PC-3 (cell line): ENCODE measurements at regions not wholly inside any gene's neighbourhood (a gene's known extent, or its start where the extent isn't known, plus 50 kb on each side); places are given as distances from the start of the nearest gene placed in this dataset.

Source experiments
- ATAC-seq: fragments of 200-7000 bp; cut with Tn5 transposase; 2 replicates; pipeline ENCODE4 v1.9.1; 2020; ENCODE audit warnings: mild to moderate bottlenecking, moderate library complexity
- BruUV-seq: library from RNA; stranded (reverse); fragments of 400-500 nt; replicated peaks from 2 replicates; lab custom pipeline; 2021; lab: Mats Ljungman, UMichigan
- CTCF ChIA-PET: fragments of 300-600 bp; sonication (Branson Sonifier 250); formaldehyde crosslinking; loops from one replicate; lab custom pipeline; 2022; ENCODE audit warnings: antibody characterized with exemption; lab: Charles Lee
- POLR2A ChIA-PET: fragments of 300-600 bp; sonication (Branson Sonifier 250); formaldehyde crosslinking; loops from one replicate; lab custom pipeline; 2022; ENCODE audit warnings: antibody characterized with exemption; ENCODE audit not compliant: unreplicated experiment; lab: Charles Lee
- DNase-seq: peaks from one replicate; pipeline ENCODE4 v3.0.0-alpha.2; 2015
- H2AFZ ChIP-seq: fragments of 300-600 bp; sonication (generic); 2 replicates; pipeline ENCODE4 v1.6.0; 2016; ENCODE audit warnings: antibody characterized with exemption, low read length
- H3F3A ChIP-seq: fragments of 300-600 bp; sonication (generic); one replicate; pipeline ENCODE4 v1.6.0; 2017; ENCODE audit warnings: antibody characterized with exemption, low read length, control low read depth, mild to moderate bottlenecking; ENCODE audit not compliant: unreplicated experiment
- H3K27ac ChIP-seq: fragments of 300-600 bp; sonication (generic); 2 replicates; pipeline ENCODE4 v1.5.1; 2016; ENCODE audit warnings: mild to moderate bottlenecking, low read length
- H3K27me3 ChIP-seq: fragments of 300-600 bp; sonication (generic); 2 replicates; pipeline ENCODE4 v1.6.1; 2016; ENCODE audit warnings: low read length, mixed read lengths
- H3K36me3 ChIP-seq: fragments of 300-600 bp; sonication (generic); 2 replicates; pipeline ENCODE4 v1.6.1; 2016; ENCODE audit warnings: low read depth, mixed run types, low read length, mixed read lengths
- H3K4me1 ChIP-seq: fragments of 300-600 bp; sonication (generic); 2 replicates; pipeline ENCODE4 v1.5.1; 2016; ENCODE audit warnings: low read length; ENCODE audit not compliant: insufficient read depth
- H3K4me2 ChIP-seq: fragments of 300-600 bp; sonication (generic); 2 replicates; pipeline ENCODE4 v1.6.0; 2016; ENCODE audit warnings: low read length
- H3K4me3 ChIP-seq: fragments of 300-600 bp; sonication (generic); 2 replicates; pipeline ENCODE4 v1.5.1; 2016; ENCODE audit warnings: mild to moderate bottlenecking, low read length, mixed read lengths
- H3K79me2 ChIP-seq: fragments of 300-600 bp; sonication (generic); 2 replicates; pipeline ENCODE4 v1.6.1; 2017; ENCODE audit warnings: low read length, mixed read lengths
- H3K9ac ChIP-seq: fragments of 300-600 bp; sonication (generic); 2 replicates; pipeline ENCODE4 v1.6.0; 2016; ENCODE audit warnings: mild to moderate bottlenecking, low read length
- H3K9me2 ChIP-seq: fragments of 300-600 bp; sonication (generic); replicated peaks from 2 replicates; pipeline ENCODE4 v1.6.1; 2016; ENCODE audit warnings: mixed run types, low read length, mixed read lengths
- H3K9me3 ChIP-seq: fragments of 300-600 bp; sonication (generic); 2 replicates; pipeline ENCODE4 v1.6.1; 2016; ENCODE audit warnings: low read length, mixed read lengths
- H4K20me1 ChIP-seq: fragments of 300-600 bp; sonication (generic); 2 replicates; pipeline ENCODE4 v1.6.1; 2016; ENCODE audit warnings: low read length, mixed read lengths
- EZH2 ChIP-seq: fragments of 300-600 bp; sonication (generic); IDR thresholded peaks from one replicate; pipeline ENCODE4 v1.6.1; 2017; ENCODE audit warnings: antibody characterized with exemption, mild to moderate bottlenecking, low read length; ENCODE audit not compliant: unreplicated experiment
- EZH2phosphoT487 ChIP-seq: fragments of 300-600 bp; sonication (generic); IDR thresholded peaks from 2 replicates; pipeline ENCODE4 v1.6.1; 2018; ENCODE audit warnings: mild to moderate bottlenecking, antibody characterized with exemption, low read length, borderline replicate concordance
- intact Hi-C: fragments of 100-400 bp; cut with micrococcal nuclease; formaldehyde crosslinking; loops from 2 replicates; pipeline ENCODE4 v1.9.0; 2023
- TF ChIP-seq, protein P1 (sequence below): fragments of 300-600 bp; sonication (generic); conservative IDR thresholded peaks from 2 replicates; pipeline ENCODE4 v1.5.1; 2017; ENCODE audit warnings: antibody characterized with exemption, low read depth, mild to moderate bottlenecking, low read length

DNA sequence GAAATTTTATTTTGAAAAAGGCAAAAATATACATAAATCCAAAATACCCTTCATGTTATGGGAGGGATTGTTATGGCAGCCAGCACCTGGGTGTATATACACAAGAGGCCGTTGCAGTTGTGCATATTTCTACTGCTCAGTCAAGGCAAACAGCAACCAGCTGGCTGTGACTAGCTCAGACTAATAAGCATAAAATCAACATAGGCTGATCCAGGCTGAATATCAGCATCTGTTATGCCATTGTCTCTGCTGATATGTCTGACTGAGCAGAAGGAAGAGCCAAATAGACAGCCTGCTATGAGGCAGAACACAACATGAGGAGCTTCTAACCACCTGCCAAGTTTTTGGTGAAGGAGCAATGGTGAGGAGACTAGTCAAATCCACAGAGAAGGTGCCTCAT, 457.5 kb upstream of the ALCAM start:
- Histone ChIP-seq H3K4me3 (peak overlapping the region; percentile 4; the same call in 1 of the 2 replicates), H3K79me2 (no peaks in the 10 kb centered on the region), H3K36me3 (no peaks in the 10 kb centered on the region), H3K27ac (peak overlapping the region; percentile 78), H3K27me3 (no peaks in the 10 kb centered on the region), H3K4me2 (peak overlapping the region; percentile 71), H3K4me1 (peaks cover 30% of the 10 kb centered on the region), H3K9me3 (no peaks in the 10 kb centered on the region), H3K9me2 (no peaks in the 10 kb centered on the region), H4K20me1 (no peaks in the 10 kb centered on the region), H3K9ac (peak overlapping the region; percentile 31), H2AFZ (peak overlapping the region; percentile 74), H3F3A (peaks cover 6% of the 10 kb centered on the region)
- ChIA-PET POLR2A (interaction anchor here (1.4 kb wide), 1 partner anchor 457 kb away, joined by 7 read pairs; the partner anchor contains the start of gene ALCAM), CTCF (interaction anchor here (1.1 to 1.5 kb wide), 2 partner anchors 13 to 305 kb away, joined by 4 to 5 read pairs; no protein-coding TSS in a partner anchor)
- DNase-seq (peak; percentile 81), ATAC-seq (peak; percentile 88)
- no peak for TF ChIP-seq EZH2
- intact Hi-C loops = loop anchor here (1.0 to 5.0 kb wide), 3 partner anchors 208 to 457 kb away; partner anchors contain the start of gene ALCAM
- BruUV-seq = no TSS peak

DNA sequence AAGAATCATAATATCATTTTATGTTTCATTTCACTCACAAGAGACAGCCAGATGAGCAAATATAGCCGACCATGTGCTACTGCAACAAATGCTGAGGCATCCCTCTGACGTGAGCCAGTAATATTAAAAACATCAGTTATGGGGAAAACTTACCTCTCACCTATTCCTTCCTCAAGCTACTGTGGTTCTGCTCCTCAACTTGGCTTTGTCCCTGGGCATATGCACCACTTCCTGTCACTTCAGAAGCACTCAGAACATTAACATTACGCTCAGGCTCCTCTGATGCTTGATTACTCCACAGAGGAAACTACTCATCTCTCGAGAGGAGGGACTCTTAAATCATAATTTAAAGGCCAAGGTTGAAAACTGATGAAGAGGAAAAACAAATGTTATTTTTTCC, 457.0 kb upstream of the ALCAM start:
- no TSS peak for BruUV-seq
- TF ChIP-seq EZH2 = no peak

DNA sequence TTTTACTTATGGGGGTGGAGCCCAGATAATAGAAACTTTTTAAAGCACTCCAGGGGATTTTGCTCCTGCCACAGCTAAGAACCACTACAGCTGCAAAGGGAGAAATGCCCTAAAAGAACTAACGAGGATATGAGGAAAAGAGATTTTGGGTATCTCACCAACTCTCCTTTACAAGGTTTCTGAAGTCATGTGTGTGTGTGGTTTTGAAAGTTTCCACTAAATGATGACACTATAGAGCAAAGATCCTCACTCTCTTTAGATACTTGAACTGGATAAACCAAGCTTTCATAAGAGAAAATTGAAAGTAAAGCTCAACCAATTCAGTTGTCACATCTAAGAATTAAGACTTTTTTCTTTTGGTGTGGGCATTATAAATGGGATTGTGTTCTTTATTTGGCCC, 455.3 kb upstream of the ALCAM start:
- Histone ChIP-seq H3F3A (peaks cover 6% of the 10 kb centered on the region), H4K20me1 (no peaks in the 10 kb centered on the region), H3K27ac (no peak overlapping the region), H3K36me3 (no peaks in the 10 kb centered on the region), H3K9ac (no peak overlapping the region), H3K4me1 (peaks cover 36% of the 10 kb centered on the region), H3K4me2 (no peak overlapping the region), H2AFZ (no peak overlapping the region), H3K4me3 (no peak overlapping the region), H3K9me3 (no peaks in the 10 kb centered on the region), H3K79me2 (no peaks in the 10 kb centered on the region), H3K9me2 (no peaks in the 10 kb centered on the region), H3K27me3 (no peaks in the 10 kb centered on the region)
- TF ChIP-seq, protein P1, sequence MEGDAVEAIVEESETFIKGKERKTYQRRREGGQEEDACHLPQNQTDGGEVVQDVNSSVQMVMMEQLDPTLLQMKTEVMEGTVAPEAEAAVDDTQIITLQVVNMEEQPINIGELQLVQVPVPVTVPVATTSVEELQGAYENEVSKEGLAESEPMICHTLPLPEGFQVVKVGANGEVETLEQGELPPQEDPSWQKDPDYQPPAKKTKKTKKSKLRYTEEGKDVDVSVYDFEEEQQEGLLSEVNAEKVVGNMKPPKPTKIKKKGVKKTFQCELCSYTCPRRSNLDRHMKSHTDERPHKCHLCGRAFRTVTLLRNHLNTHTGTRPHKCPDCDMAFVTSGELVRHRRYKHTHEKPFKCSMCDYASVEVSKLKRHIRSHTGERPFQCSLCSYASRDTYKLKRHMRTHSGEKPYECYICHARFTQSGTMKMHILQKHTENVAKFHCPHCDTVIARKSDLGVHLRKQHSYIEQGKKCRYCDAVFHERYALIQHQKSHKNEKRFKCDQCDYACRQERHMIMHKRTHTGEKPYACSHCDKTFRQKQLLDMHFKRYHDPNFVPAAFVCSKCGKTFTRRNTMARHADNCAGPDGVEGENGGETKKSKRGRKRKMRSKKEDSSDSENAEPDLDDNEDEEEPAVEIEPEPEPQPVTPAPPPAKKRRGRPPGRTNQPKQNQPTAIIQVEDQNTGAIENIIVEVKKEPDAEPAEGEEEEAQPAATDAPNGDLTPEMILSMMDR = no peak
- TF ChIP-seq EZH2phosphoT487 (no peak), EZH2 (no peak)
- ChIA-PET CTCF (no interaction called here), POLR2A (no interaction called here)
- BruUV-seq = no TSS peak
- intact Hi-C loops = loop anchor here (10.0 kb wide), 1 partner anchor 363 kb away; no protein-coding TSS in a partner anchor
- ATAC-seq (no peak), DNase-seq (no peak)

More for the DNA sequence above, 457.0 kb upstream of the ALCAM start:
- Histone ChIP-seq H3K36me3 (no peaks in the 10 kb centered on the region), H3K27me3 (no peaks in the 10 kb centered on the region), H3K9ac (peak overlapping the region; percentile 31), H3K27ac (peak overlapping the region; percentile 78), H3K9me2 (no peaks in the 10 kb centered on the region), H3K4me2 (peak overlapping the region; percentile 71), H3K9me3 (no peaks in the 10 kb centered on the region), H3K79me2 (no peaks in the 10 kb centered on the region), H3K4me3 (no peak overlapping the region), H2AFZ (peak overlapping the region; percentile 74), H3K4me1 (peaks cover 30% of the 10 kb centered on the region), H4K20me1 (no peaks in the 10 kb centered on the region), H3F3A (peaks cover 6% of the 10 kb centered on the region)
- CTCF ChIA-PET = interaction anchor here (1.1 to 1.5 kb wide), 2 partner anchors 13 to 305 kb away, joined by 4 to 5 read pairs; no protein-coding TSS in a partner anchor
- intact Hi-C loops = loop anchor here (1.0 to 10.0 kb wide), 4 partner anchors 208 to 457 kb away; partner anchors contain the start of gene ALCAM
- ATAC-seq = peak; percentile 56
- POLR2A ChIA-PET = interaction anchor here (1.4 kb wide), 1 partner anchor 456 kb away, joined by 7 read pairs; the partner anchor contains the start of gene ALCAM
- peak; percentile 68 for DNase-seq
